Liver (tissue), 8 donors: ENCODE measurements at regions not wholly inside any gene's neighbourhood (a gene's known extent, or its start where the extent isn't known, plus 50 kb on each side); places are given as distances from the start of the nearest gene placed in this dataset.

Experiments used
- DNase-seq: peaks from one replicate; pipeline ENCODE4 v3.0.0-alpha.2; 2017; ENCODE audit warnings: low spot score
- H3K27ac ChIP-seq, 2 donors: one replicate each; pipeline ENCODE4 v1.7.0; 2013; ENCODE audit warnings: inconsistent platforms in 2 of 2, low read length in 2 of 2, control low read depth in 1 of 2, low read depth in 1 of 2, mild to moderate bottlenecking in 1 of 2
- H3K27me3 ChIP-seq, 4 donors: one replicate each; pipeline versions ENCODE4 v1.6.1 to v1.7.0; 2013; ENCODE audit warnings: low read length in 3 of 4, inconsistent platforms in 1 of 4, mild to moderate bottlenecking in 1 of 4, moderate library complexity in 1 of 4; ENCODE audit not compliant: control insufficient read depth in 4 of 4, insufficient read depth in 4 of 4
- H3K36me3 ChIP-seq, 4 donors: one replicate each; pipeline versions ENCODE4 v1.6.1 to v1.7.0; 2013; ENCODE audit warnings: low read length in 3 of 4, mild to moderate bottlenecking in 3 of 4, low read depth in 1 of 4, moderate library complexity in 1 of 4; ENCODE audit not compliant: control insufficient read depth in 4 of 4, insufficient read depth in 3 of 4
- H3K4me1 ChIP-seq, 4 donors: one replicate each; pipeline versions ENCODE4 v1.6.1 to v1.7.0; 2013; ENCODE audit warnings: low read length in 3 of 4, mild to moderate bottlenecking in 3 of 4, moderate library complexity in 1 of 4; ENCODE audit not compliant: control insufficient read depth in 4 of 4, insufficient read depth in 4 of 4
- H3K4me3 ChIP-seq, 3 donors: one replicate each; pipeline versions ENCODE4 v1.6.1 to v1.7.0; 2013; ENCODE audit warnings: low read length in 3 of 3, control low read depth in 1 of 3, low read depth in 1 of 3, mild to moderate bottlenecking in 1 of 3
- H3K9ac ChIP-seq, 2 donors: one replicate each; pipeline ENCODE4 v1.7.0; 2013; ENCODE audit warnings: low read length in 2 of 2, mild to moderate bottlenecking in 2 of 2, moderate library complexity in 2 of 2, control low read depth in 1 of 2, low read depth in 1 of 2
- H3K9me3 ChIP-seq, 4 donors: one replicate each; pipeline versions ENCODE4 v1.6.1 to v1.7.0; 2013; ENCODE audit warnings: low read length in 3 of 4; ENCODE audit not compliant: control insufficient read depth in 4 of 4
- EGR1 ChIP-seq, 2 donors: IDR thresholded peaks; 2 replicates each; pipeline ENCODE4 v1.6.1; 2016 to 2018; ENCODE audit warnings: antibody characterized with exemption in 2 of 2, low read depth in 2 of 2
- FOXA1 ChIP-seq: IDR thresholded peaks from 2 replicates; pipeline ENCODE4 v1.6.1; 2016; ENCODE audit warnings: antibody characterized with exemption
- FOXA2 ChIP-seq: IDR thresholded peaks from 2 replicates; pipeline ENCODE4 v1.6.1; 2016; ENCODE audit warnings: antibody characterized with exemption
- GABPA ChIP-seq, 2 donors: IDR thresholded peaks in 1 of 2; conservative IDR thresholded peaks in 1 of 2; 2 replicates each; pipeline ENCODE4 v1.6.1; 2016; ENCODE audit warnings: antibody characterized with exemption in 2 of 2, mild to moderate bottlenecking in 1 of 2, moderate library complexity in 1 of 2
- JUND ChIP-seq, 2 donors: IDR thresholded peaks; 2 replicates each; pipeline ENCODE4 v1.6.1; 2016; ENCODE audit warnings: antibody characterized with exemption in 2 of 2
- NR2F2 ChIP-seq: IDR thresholded peaks from 2 replicates; pipeline ENCODE4 v1.6.1; 2016; ENCODE audit warnings: antibody characterized with exemption
- RAD21 ChIP-seq, 2 donors: IDR thresholded peaks; 2 replicates each; pipeline ENCODE4 v1.6.1; 2016; ENCODE audit warnings: antibody characterized with exemption in 2 of 2, mild to moderate bottlenecking in 2 of 2
- SP1 ChIP-seq: IDR thresholded peaks from 2 replicates; pipeline ENCODE4 v1.6.1; 2018; ENCODE audit warnings: antibody characterized with exemption, mild to moderate bottlenecking
- YY1 ChIP-seq: IDR thresholded peaks from 2 replicates; pipeline ENCODE4 v1.6.1; 2016; ENCODE audit warnings: antibody characterized with exemption, mild to moderate bottlenecking
- WGBS: extraction: QIAGEN DNeasy Blood & Tissue Kit; methylation state at CpG from one replicate; pipeline ENCODE4 v1.1.7; 2013; 5-methylcytosine and 5-hydroxymethylcytosine counted together
- TF ChIP-seq, protein P1 (sequence below): fragments of 150-350 bp; IDR thresholded peaks from 2 replicates; pipeline ENCODE4 v1.5.1; 2017; ENCODE audit warnings: improper control_type of control experiment, low read depth, low read length; ENCODE audit not compliant: missing input control
- TF ChIP-seq, protein P2 (sequence below): IDR thresholded peaks from 2 replicates; pipeline ENCODE4 v1.6.1; 2016; ENCODE audit warnings: antibody characterized with exemption
- TF ChIP-seq, protein P3 (sequence below): IDR thresholded peaks from 2 replicates; pipeline ENCODE4 v1.6.1; 2016; ENCODE audit warnings: antibody characterized with exemption
- TF ChIP-seq, protein P4 (sequence below): IDR thresholded peaks from 2 replicates; pipeline ENCODE4 v1.6.1; 2016; ENCODE audit warnings: antibody characterized with exemption
- TF ChIP-seq, protein P5 (sequence below): IDR thresholded peaks from 2 replicates; pipeline ENCODE4 v1.6.1; 2016; ENCODE audit warnings: antibody characterized with exemption, mild to moderate bottlenecking
- donor health status: healthy.
- donor health status: healthy.
- donor health status: healthy.
- donor health status: healthy.
- donor health status: healthy.

DNA sequence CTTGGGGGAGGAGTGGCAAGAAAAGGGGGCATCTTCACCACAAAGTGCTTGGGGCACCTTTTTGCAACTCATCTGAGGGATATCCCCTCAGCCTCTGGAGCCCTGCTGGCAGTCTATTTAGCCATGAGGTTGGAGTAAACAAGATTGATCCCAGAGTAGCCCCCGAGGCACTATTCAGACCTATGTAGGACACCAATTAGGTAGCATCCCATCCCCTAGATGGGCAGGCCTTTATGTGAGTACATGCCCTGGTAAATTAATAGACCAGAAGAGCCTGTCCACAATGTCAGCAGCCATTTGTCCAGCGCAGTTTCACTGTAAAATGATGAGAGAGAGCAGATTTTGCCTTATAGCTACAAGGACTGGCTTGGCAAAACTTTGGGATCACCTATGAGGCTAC, 221.4 kb downstream of the DRD1 start:
- no peaks in the 10 kb centered on the region for H3K36me3 ChIP-seq
- no peak for DNase-seq
- H3K27me3 ChIP-seq, result peaks cover 0 to 4% (median 0%) of the 10 kb centered on the region in 4 donors
- no peak overlapping the region for H3K27ac ChIP-seq
- no peaks in the 10 kb centered on the region for H3K4me1 ChIP-seq
- 72% methylated on average over 2 of the region's 2 CpGs for WGBS
- no peaks in the 10 kb centered on the region for H3K9me3 ChIP-seq
- H3K4me3 ChIP-seq, result no peak overlapping the region
- H3K9ac ChIP-seq, result no peak overlapping the region
- TF ChIP-seq, protein P1, sequence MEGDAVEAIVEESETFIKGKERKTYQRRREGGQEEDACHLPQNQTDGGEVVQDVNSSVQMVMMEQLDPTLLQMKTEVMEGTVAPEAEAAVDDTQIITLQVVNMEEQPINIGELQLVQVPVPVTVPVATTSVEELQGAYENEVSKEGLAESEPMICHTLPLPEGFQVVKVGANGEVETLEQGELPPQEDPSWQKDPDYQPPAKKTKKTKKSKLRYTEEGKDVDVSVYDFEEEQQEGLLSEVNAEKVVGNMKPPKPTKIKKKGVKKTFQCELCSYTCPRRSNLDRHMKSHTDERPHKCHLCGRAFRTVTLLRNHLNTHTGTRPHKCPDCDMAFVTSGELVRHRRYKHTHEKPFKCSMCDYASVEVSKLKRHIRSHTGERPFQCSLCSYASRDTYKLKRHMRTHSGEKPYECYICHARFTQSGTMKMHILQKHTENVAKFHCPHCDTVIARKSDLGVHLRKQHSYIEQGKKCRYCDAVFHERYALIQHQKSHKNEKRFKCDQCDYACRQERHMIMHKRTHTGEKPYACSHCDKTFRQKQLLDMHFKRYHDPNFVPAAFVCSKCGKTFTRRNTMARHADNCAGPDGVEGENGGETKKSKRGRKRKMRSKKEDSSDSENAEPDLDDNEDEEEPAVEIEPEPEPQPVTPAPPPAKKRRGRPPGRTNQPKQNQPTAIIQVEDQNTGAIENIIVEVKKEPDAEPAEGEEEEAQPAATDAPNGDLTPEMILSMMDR, result no peak
- TF ChIP-seq, protein P2, sequence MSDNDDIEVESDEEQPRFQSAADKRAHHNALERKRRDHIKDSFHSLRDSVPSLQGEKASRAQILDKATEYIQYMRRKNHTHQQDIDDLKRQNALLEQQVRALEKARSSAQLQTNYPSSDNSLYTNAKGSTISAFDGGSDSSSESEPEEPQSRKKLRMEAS, result no peak
- TF ChIP-seq, protein P3, sequence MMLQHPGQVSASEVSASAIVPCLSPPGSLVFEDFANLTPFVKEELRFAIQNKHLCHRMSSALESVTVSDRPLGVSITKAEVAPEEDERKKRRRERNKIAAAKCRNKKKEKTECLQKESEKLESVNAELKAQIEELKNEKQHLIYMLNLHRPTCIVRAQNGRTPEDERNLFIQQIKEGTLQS, result no peak
- no peak for TF ChIP-seq SP1
- TF ChIP-seq, protein P4, sequence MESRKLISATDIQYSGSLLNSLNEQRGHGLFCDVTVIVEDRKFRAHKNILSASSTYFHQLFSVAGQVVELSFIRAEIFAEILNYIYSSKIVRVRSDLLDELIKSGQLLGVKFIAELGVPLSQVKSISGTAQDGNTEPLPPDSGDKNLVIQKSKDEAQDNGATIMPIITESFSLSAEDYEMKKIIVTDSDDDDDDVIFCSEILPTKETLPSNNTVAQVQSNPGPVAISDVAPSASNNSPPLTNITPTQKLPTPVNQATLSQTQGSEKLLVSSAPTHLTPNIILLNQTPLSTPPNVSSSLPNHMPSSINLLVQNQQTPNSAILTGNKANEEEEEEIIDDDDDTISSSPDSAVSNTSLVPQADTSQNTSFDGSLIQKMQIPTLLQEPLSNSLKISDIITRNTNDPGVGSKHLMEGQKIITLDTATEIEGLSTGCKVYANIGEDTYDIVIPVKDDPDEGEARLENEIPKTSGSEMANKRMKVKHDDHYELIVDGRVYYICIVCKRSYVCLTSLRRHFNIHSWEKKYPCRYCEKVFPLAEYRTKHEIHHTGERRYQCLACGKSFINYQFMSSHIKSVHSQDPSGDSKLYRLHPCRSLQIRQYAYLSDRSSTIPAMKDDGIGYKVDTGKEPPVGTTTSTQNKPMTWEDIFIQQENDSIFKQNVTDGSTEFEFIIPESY, result no peak
- TF ChIP-seq YY1, result no peak
- no peak for TF ChIP-seq JUND (IDR thresholded peaks at IDR 0.05)
- TF ChIP-seq NR2F2, result no peak
- TF ChIP-seq, protein P5, sequence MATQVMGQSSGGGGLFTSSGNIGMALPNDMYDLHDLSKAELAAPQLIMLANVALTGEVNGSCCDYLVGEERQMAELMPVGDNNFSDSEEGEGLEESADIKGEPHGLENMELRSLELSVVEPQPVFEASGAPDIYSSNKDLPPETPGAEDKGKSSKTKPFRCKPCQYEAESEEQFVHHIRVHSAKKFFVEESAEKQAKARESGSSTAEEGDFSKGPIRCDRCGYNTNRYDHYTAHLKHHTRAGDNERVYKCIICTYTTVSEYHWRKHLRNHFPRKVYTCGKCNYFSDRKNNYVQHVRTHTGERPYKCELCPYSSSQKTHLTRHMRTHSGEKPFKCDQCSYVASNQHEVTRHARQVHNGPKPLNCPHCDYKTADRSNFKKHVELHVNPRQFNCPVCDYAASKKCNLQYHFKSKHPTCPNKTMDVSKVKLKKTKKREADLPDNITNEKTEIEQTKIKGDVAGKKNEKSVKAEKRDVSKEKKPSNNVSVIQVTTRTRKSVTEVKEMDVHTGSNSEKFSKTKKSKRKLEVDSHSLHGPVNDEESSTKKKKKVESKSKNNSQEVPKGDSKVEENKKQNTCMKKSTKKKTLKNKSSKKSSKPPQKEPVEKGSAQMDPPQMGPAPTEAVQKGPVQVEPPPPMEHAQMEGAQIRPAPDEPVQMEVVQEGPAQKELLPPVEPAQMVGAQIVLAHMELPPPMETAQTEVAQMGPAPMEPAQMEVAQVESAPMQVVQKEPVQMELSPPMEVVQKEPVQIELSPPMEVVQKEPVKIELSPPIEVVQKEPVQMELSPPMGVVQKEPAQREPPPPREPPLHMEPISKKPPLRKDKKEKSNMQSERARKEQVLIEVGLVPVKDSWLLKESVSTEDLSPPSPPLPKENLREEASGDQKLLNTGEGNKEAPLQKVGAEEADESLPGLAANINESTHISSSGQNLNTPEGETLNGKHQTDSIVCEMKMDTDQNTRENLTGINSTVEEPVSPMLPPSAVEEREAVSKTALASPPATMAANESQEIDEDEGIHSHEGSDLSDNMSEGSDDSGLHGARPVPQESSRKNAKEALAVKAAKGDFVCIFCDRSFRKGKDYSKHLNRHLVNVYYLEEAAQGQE, result no peak
- TF ChIP-seq EGR1 (IDR thresholded peaks at IDR 0.05; ENCODE audit: low read depth in 2 of 2), result no peak

DNA sequence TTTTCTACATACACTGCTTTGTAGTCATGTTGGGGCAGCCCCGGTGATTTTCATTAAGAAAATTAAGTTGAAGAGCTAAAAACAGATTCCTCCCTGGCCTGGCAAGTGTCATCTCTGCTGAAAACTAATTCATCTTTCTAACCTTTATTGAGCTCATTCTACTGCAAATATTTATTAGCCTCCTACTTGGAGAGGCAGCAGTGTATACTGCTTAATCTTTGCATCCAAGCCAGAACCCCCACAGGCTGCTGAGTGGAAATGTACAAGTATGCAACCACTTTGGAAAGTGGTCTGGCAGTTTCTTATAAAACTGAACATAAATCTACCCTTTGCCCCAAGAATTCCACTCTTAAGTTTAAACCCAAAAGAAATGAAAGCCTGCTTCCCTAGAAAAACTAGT, 223.4 kb downstream of the DRD1 start:
- 85% methylated on average over 1 of the region's 1 CpG for WGBS
- Histone ChIP-seq H3K36me3 (no peaks in the 10 kb centered on the region), H3K4me3 (no peak overlapping the region), H3K4me1 (no peaks in the 10 kb centered on the region), H3K27ac (no peak overlapping the region), H3K27me3 (no peaks in the 10 kb centered on the region), H3K9me3 (no peaks in the 10 kb centered on the region), H3K9ac (no peak overlapping the region)
- no peak for DNase-seq
- no peak for TF ChIP-seq RAD21 (IDR thresholded peaks at IDR 0.05)
- TF ChIP-seq, protein P4, result no peak
- TF ChIP-seq EGR1 (IDR thresholded peaks at IDR 0.05; ENCODE audit: low read depth in 2 of 2), result no peak
- TF ChIP-seq, protein P3, result no peak
- no peak for TF ChIP-seq FOXA2
- no peak for TF ChIP-seq GABPA (IDR thresholded peaks at IDR 0.05 in 1 of 2, conservative IDR thresholded peaks at IDR 0.05 in 1 of 2)
- TF ChIP-seq FOXA1, result no peak
- TF ChIP-seq NR2F2, result no peak
- TF ChIP-seq, protein P5, result no peak
- TF ChIP-seq SP1, result no peak
- no peak for TF ChIP-seq JUND (IDR thresholded peaks at IDR 0.05)
- TF ChIP-seq, protein P1, result no peak
